Breast epithelium (tissue), 3 donors: ENCODE measurements at regions not wholly inside any gene's neighbourhood (a gene's known extent, or its start where the extent isn't known, plus 50 kb on each side); places are given as distances from the start of the nearest gene placed in this dataset.
"Not testable (repeated sequence)": the region's sequence is repeated elsewhere in the genome, so short reads cannot be mapped to it uniquely, and the experiment has no call there.

Source experiments
- POLR2A ChIP-seq: fragments of 450-650 bp; IDR thresholded peaks from one replicate; pipeline ENCODE4 v1.6.1; 2016; ENCODE audit warnings: antibody characterized with exemption, mild to moderate bottlenecking, moderate library complexity
- POLR2AphosphoS5 ChIP-seq, 3 donors: sonication (generic); formaldehyde crosslinking; IDR thresholded peaks; one replicate each; pipeline ENCODE4 v1.6.1; 2017; ENCODE audit warnings: antibody characterized with exemption in 3 of 3

DNA sequence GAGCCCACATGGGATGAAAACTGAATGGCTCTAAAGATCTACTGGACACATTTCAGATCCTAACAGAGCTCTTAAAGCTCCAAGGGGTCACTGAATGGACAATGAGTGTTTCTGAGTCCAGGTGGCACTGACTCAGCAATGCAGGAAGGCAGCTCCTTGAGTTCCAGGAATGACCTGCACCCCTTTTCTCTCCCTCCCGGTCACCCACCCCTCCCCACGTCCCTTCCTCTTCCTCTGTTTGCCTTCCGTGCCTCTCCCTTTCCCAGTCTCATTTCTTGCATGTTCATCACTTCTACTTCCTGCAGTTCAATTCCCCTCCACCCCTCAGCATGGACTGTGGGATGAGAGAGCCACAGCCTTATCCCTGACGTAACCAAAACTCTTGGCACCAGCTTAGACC lies 63.3 kb upstream of the SULF2 start:
- not testable (repeated sequence) for TF ChIP-seq POLR2A; POLR2AphosphoS5 (IDR thresholded peaks at IDR 0.05)
